NCI-H774 (cell line): ENCODE measurements at regions not wholly inside any gene's neighbourhood (a gene's known extent, or its start where the extent isn't known, plus 50 kb on each side); places are given as distances from the start of the nearest gene placed in this dataset.

Experiments used
- DNase-seq: peaks from one replicate; lab custom pipeline; 2025; lab: John Stamatoyannopoulos, UW

GRCh38 chr14:53896726-53897125, 59.9 kb downstream of the BMP4 start:
- no peak for DNase-seq

- DNase-seq: no peak
These were observed 62.2 kb downstream of the BMP4 start for GRCh38 chr14:53894456-53894855.

- DNase-seq: no peak
These were observed 63.3 kb downstream of the BMP4 start for GRCh38 chr14:53893374-53893773.

GRCh38 chr14:53890611-53891101, 66.0 kb downstream of the BMP4 start:
- no peak for DNase-seq

GRCh38 chr14:53888535-53889386, 67.9 kb downstream of the BMP4 start:
- no peak for DNase-seq

GRCh38 chr14:53885136-53885640, 71.4 kb downstream of the BMP4 start:
- DNase-seq: no peak

- no peak for DNase-seq
These were observed 72.0 kb downstream of the BMP4 start for GRCh38 chr14:53884601-53885000.

GRCh38 chr14:53883739-53884138, 72.9 kb downstream of the BMP4 start:
- DNase-seq: no peak

GRCh38 chr14:53882684-53883083, 73.9 kb downstream of the BMP4 start:
- no peak for DNase-seq

- no peak for DNase-seq
These were observed 74.7 kb downstream of the BMP4 start for GRCh38 chr14:53881921-53882320.

GRCh38 chr14:53881161-53881871, 75.3 kb downstream of the BMP4 start:
- DNase-seq: no peak

GRCh38 chr14:53880761-53881160, 75.9 kb downstream of the BMP4 start:
- DNase-seq: no peak

GRCh38 chr14:53879747-53880146, 76.9 kb downstream of the BMP4 start:
- no peak for DNase-seq

GRCh38 chr14:53879022-53879686, 77.5 kb downstream of the BMP4 start:
- no peak for DNase-seq

GRCh38 chr14:53875324-53875897, 81.2 kb downstream of the BMP4 start:
- DNase-seq: no peak

- DNase-seq: no peak
These were observed 81.9 kb downstream of the BMP4 start for GRCh38 chr14:53874704-53875103.

GRCh38 chr14:53872681-53873089, 83.9 kb downstream of the BMP4 start:
- DNase-seq: no peak

- DNase-seq: no peak
These were observed 84.7 kb downstream of the BMP4 start for GRCh38 chr14:53871951-53872350.

- DNase-seq: no peak
These were observed 85.6 kb downstream of the BMP4 start for GRCh38 chr14:53871011-53871410.

- DNase-seq: no peak
These were observed 90.9 kb downstream of the BMP4 start for GRCh38 chr14:53865711-53866110.

- no peak for DNase-seq
These were observed 94.8 kb downstream of the BMP4 start for GRCh38 chr14:53861781-53862180.

GRCh38 chr14:53858345-53858684, 98.3 kb downstream of the BMP4 start:
- DNase-seq: no peak
